DMS79 treated with DMSO at 0.1 percent for 48 hours (cell line): ENCODE measurements at regions not wholly inside any gene's neighbourhood (a gene's known extent, or its start where the extent isn't known, plus 50 kb on each side); places are given as distances from the start of the nearest gene placed in this dataset.

Experiments
- DNase-seq: peaks from one replicate; lab custom pipeline; 2025; lab: John Stamatoyannopoulos, UW

DNA sequence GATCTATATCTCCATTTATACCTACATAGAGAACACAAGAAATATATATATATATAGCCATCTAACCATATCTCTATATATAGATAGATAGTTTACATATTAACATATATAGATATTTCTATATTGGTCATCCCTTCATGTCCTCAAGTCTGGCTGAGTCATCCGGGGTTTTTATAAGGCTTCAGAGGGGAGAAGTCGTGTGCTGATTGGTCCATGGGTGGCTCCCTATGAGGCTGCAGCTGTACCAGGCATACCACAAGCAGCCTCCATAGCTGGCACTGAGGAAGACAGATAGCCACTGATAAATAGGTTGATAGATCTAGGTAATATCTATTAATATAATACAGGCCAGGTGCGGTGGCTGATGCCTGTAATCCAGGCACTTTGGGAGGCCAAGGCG, 618.3 kb upstream of the SETBP1 start:
- DNase-seq = no peak

DNA sequence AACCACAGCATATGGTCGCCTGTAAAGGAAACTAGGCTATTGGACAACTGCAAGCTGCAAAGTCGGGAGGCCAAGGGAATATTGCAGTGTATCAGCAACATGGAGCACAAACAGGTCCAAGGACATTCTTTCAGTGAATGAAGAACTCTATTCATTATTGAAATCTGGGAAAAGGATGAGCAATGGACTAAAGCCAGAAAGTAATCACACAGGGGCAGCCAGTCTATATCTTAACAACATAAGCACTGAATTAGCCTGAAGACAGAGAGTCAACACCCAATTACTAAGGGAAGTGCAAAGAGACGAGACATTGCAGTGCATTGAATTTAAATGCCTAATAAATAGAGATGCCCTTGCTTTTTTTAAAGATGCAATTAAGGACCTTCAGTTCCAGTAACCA, 615.5 kb upstream of the SETBP1 start:
- no peak for DNase-seq

- no peak for DNase-seq
These were observed 614.1 kb upstream of the SETBP1 start for GRCh38 chr18:44066541-44066940.

DNA sequence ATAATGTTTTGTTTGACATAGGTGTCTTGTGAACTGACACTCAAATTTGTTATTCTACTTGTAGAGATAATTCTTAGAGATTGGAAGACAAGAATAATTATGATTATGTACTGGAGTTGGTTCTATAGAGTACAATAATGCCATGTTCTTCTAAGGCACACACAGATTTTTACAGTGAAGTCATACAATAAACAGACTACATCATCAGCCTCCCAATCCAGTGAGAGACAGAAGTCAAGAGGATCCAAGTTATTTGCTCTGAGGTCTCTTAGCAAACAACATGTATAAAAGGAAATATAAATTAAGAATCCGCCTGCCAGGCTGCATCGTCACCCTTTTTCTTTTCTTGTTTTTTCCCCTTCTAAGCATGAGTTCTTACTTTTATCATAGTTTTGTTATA, 613.5 kb upstream of the SETBP1 start:
- no peak for DNase-seq

- no peak for DNase-seq
These were observed 605.6 kb upstream of the SETBP1 start for GRCh38 chr18:44075038-44075437.

DNA sequence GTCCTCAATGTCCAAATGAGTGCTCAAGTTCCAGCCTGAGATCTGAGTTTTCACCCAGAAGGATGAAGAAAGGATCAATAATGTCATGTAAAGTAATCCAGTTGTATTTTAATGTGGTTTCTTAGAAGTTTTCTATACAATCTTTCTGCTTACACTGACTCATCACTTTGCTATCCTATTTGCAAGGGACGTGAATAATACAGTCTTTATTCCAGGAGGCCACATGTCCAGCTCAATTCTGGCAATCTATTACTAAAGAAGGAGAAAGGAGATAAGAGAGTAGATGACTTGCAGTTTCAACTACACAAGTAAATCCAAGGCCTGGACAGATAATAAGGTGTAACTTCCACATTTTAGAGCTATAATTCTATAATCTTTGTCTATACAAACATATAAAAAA, 601.1 kb upstream of the SETBP1 start:
- DNase-seq = no peak

DNA sequence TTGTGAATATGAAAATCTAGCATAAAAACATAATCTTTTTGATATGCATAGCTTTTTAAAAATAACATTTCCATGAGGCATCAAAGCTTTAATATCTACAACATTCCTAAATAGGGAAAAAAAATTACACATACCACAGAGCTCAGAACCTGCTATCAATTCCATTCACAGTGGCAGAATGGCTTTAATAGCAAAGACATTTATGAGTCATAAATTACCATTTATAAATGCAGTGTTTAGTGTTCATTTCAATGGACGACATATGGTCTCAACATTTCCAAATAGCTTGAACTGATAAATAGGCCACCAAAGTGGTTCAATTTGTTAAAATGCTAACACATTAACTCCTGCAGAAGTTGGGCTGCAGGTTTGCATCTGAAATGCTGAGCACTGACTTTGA, 600.6 kb upstream of the SETBP1 start:
- DNase-seq = no peak

GRCh38 chr18:44089732-44090131, 591.0 kb upstream of the SETBP1 start:
- DNase-seq = no peak

DNA sequence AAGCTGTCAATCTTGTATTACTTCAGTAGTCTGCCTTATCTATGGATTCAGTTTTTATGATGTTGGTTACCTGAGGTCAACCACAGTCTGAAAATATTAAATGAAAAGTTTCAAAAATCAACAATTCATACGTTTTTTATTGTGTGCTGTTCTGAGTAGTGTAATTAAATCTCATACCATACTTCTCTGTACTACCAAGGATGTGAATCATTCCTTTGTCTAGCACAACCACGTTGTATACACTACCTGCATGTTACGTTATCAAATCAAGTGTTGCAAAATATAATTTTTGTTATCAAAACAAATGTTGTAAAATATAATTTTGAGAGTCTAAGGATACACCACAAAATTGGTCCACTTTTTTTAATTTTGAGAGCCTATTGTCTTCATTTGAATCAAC, 590.2 kb upstream of the SETBP1 start:
- no peak for DNase-seq

DNA sequence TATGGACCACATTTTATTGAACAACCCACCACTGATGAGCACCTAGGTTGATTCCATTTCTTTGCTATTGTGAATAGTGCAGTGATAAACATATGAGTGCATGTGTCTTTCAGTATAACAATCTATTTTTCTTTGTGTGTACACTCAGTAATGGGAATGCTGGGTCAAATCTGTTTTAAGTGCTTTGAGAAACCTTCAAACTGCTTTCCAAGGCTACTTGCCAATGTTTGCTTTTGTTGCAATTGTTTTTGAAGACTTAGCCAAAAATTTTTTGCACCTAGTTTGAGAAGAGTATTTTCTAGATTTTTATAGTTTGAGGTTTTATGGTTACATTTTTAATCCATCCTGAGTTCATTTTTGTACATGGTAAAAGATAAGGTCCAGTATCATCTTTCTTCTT, 587.4 kb upstream of the SETBP1 start:
- peak; percentile 73 for DNase-seq

DNA sequence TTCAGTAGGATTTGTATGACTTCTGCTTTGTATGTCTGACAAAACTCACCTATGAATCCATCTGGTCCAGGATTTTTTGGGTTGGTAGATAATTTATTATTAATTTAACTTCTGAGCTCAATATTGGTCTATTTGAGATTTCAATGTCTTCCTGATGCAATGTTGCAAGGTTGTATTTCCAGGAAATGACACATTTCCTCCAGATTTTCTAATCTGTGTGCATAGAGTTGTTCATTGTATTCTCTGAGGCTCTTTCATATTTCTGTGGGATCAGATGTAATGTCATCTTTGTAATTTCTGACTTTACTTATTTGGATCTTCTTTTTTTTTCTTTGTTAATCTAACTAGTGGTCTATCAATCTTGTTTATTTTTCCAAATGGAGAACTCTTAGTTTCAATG, 584.7 kb upstream of the SETBP1 start:
- no peak for DNase-seq

GRCh38 chr18:44098551-44099098, 582.1 kb upstream of the SETBP1 start:
- DNase-seq = no peak

GRCh38 chr18:44107187-44107586, 573.5 kb upstream of the SETBP1 start:
- DNase-seq = no peak

DNA sequence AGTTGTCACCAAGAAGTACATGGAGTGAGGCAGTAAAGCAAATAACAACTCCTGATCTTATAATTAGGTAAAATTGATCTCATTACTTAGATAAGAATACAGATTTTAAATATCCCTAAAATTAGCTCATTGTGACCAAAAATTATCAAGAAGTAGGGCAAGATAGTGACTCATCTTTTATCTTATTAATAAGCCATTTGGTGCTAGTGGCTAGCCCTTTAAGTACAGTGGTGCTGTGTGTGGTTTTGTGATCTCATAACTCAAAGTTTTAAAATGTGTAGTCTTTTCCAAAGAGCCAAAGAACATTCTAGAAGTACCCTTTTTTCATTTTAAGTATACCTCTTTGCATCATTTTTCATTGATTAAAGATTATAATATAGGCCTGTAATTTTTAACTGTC, 569.4 kb upstream of the SETBP1 start:
- no peak for DNase-seq

DNA sequence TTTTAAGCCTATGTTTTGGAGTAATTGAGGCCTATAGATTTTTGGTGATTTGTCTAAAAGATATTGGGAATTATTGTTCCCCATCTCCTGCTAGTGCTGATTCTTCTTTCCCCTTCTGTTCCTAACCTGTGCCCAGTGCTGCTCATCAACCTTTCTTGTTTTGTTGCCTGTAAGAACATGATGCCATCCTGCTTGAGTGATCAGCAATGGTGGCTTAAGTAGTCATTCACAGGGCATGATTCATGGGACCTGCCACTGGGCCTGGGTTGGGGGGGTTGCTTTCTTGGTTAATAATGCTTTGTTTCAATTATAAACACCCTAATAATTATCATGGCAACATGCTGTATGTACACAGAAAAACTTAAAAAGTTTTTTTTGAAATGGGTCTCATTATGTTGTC, 562.9 kb upstream of the SETBP1 start:
- no peak for DNase-seq

DNA sequence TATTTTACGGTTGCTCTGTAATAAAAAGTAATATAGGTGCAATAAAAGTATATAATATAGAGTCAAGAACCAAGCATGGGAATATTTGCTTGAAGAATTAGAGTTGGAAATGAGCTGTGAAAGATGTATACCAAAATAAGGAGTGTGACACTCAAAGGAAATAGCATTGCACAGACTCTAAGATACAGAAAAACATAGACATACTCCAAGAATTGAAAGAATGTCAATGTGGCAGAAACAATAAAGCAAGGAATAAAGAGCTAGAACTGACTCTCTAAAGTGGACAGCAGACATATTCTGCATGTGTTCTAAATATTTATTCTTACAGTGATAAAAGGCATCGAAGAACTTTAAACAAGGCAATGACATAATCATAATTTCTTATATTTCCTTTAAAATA, 561.1 kb upstream of the SETBP1 start:
- DNase-seq = no peak

DNA sequence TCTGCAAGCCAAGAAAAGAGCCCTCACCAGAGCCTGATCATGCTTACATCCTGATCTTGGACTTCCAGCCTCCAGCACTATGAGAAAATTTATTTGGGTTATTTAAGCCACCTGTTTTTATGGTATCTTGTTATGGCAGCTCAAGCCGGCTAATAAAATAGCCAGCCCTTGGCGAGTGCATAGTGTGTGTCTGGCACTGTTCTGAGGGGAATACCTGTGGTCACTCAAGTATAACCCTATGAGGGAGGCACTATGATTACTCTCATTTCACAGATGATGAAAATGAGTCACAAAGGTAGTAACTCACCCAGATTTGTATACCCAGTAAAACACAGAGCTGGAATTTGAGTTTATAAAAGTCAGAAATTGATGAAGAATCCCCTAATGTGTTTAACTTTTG, 556.9 kb upstream of the SETBP1 start:
- DNase-seq = peak; percentile 48

GRCh38 chr18:44125446-44125845, 555.2 kb upstream of the SETBP1 start:
- no peak for DNase-seq

GRCh38 chr18:44126598-44126997, 554.1 kb upstream of the SETBP1 start:
- no peak for DNase-seq

- no peak for DNase-seq
These were observed 552.3 kb upstream of the SETBP1 start for GRCh38 chr18:44128365-44128764.

DNA sequence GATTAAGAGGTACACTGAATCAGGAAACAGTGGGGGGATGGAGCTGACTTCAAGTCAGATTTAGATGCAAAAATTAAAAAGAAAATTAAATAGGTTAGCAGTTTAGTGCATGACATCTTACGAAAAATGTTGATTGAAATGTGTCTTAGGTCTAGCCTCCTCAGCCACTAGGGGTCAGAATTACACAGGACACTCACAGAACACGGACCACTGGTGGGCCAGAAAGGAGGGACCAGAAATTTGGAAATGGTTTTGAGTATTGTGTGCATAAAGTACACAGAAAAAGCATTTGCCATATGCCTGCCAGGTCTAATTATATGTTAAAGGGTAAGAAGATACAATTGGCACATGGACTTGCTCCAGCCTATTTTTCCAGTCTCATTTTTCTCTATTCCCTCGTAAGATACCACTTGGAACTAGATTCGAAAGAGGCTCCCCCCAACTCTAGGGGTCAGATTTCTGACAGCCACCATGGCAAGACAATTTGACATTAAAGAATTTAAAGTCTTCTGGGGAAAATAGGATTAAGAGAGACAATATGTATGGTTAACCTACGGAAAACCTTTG, 550.2 kb upstream of the SETBP1 start:
- DNase-seq = peak; percentile 10

GRCh38 chr18:44133483-44133882, 547.2 kb upstream of the SETBP1 start:
- DNase-seq = no peak

DNA sequence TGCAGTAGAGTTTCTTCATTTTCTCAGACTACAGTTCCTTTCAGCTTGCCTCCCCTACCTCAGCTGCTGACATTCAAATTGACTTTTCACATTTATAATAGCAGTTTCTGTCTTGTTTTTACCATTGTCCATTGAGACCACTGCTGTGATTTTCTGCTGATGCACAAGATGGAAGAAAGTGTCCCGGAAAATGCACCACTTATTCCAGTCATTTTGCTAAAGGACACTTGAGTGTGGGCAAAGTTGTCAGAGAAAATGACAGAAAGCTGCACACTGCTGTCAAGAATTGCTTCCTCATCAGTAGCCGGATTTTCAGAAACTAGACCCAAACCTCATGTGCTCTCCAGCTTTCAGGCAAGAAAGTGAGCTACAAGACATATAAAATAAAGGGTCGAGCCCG, 546.2 kb upstream of the SETBP1 start:
- DNase-seq = no peak

DNA sequence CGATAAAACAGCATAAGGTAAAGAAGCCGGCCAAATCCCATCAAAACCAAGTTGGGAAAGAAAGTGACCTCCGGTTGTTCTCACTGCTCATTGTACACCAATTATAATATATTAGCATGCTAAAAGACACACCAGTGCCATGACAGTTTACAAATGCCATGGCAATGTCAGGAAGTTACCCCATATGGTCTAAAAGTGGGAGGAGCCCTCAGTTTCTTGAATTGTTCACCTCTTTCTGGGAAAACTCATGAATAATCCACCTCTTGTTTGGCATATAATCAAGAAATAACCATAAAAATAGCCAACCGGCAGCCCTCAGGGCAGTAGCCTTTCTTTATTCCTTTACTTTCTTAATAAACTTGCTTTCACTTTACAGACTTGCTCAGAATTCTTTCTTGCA, 544.9 kb upstream of the SETBP1 start:
- no peak for DNase-seq

- DNase-seq = no peak
These were observed 544.4 kb upstream of the SETBP1 start for GRCh38 chr18:44136326-44136725.
